Activated naive CD8-positive, alpha-beta T cell treated with anti-CD3 and anti-CD28 coated beads, Interleukin-2, amount 10 ng/mL, durations not matched to agents 7 days and 5 days (primary cell): ENCODE measurements at regions not wholly inside any gene's neighbourhood (a gene's known extent, or its start where the extent isn't known, plus 50 kb on each side); places are given as distances from the start of the nearest gene placed in this dataset.

Experiments used
- ATAC-seq: fragments of 150-1000 bp; cut with Tn5 transposase; one replicate; pipeline ENCODE4 v1.10.0; 2021; ENCODE audit warnings: low read depth, moderate library complexity
- POLR2A ChIA-PET: fragments of 350-600 bp; sonication (Branson Sonifier 250); formaldehyde crosslinking; loops from one replicate; lab custom pipeline; 2021; ENCODE audit warnings: antibody characterized with exemption; lab: Charles Lee
- DNase-seq: peaks from one replicate; pipeline ENCODE4 v3.0.0; 2021
- H3K27ac Mint-ChIP-seq: one replicate; pipeline ENCODE4 v1.8.0; 2022; ENCODE audit warnings: mild to moderate bottlenecking, mixed read lengths
- H3K27me3 Mint-ChIP-seq: one replicate; pipeline ENCODE4 v1.8.0; 2022; ENCODE audit warnings: mild to moderate bottlenecking, moderate library complexity, mixed read lengths
- H3K36me3 Mint-ChIP-seq: one replicate; pipeline ENCODE4 v1.8.0; 2021; ENCODE audit warnings: mild to moderate bottlenecking, mixed read lengths
- H3K4me1 Mint-ChIP-seq: one replicate; pipeline ENCODE4 v1.8.0; 2021; ENCODE audit warnings: mixed read lengths
- H3K4me3 Mint-ChIP-seq: one replicate; pipeline ENCODE4 v1.8.0; 2022; ENCODE audit warnings: mild to moderate bottlenecking, moderate library complexity, mixed read lengths
- H3K9me3 Mint-ChIP-seq: one replicate; pipeline ENCODE4 v1.8.0; 2021; ENCODE audit warnings: mixed read lengths

DNA sequence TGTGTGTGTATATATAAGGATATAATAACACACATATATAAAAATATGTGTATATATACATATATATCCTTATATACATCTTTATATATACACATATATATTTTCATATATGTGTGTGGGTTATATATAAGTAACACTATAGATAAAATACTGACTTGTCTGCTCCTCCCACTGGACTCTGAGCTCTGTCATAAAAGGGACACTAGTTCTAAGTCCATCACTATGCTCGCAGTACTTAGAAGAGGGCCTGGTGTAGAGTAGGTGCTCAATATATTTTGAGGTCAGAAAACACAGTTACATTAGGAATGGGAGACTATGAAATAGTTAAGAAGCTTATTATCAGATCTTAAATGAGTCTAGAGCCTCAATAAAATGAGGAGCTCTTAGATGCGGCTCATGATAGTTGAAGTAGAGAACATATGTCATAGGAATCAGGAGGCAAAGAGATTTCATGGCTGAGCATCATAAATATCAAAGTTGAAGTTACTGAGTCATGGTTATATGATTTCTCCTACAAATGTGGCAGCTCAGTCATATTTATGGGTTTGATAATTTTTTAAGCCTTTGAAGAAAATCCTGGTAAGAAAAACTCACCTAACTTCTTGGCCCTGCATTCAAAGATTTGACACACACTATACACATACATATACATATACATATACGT is 371.2 kb upstream of the THBS1 start:
- no peaks in the 10 kb centered on the region for H3K36me3 Mint-ChIP-seq
- no peak overlapping the region for H3K4me3 Mint-ChIP-seq
- ATAC-seq (no peak), DNase-seq (no peak)
- peaks cover 2% of the 10 kb centered on the region for H3K9me3 Mint-ChIP-seq
- H3K27me3 Mint-ChIP-seq = peaks cover 12% of the 10 kb centered on the region
- POLR2A ChIA-PET = no interaction called here
- no peaks in the 10 kb centered on the region for H3K4me1 Mint-ChIP-seq
- no peak overlapping the region for H3K27ac Mint-ChIP-seq

DNA sequence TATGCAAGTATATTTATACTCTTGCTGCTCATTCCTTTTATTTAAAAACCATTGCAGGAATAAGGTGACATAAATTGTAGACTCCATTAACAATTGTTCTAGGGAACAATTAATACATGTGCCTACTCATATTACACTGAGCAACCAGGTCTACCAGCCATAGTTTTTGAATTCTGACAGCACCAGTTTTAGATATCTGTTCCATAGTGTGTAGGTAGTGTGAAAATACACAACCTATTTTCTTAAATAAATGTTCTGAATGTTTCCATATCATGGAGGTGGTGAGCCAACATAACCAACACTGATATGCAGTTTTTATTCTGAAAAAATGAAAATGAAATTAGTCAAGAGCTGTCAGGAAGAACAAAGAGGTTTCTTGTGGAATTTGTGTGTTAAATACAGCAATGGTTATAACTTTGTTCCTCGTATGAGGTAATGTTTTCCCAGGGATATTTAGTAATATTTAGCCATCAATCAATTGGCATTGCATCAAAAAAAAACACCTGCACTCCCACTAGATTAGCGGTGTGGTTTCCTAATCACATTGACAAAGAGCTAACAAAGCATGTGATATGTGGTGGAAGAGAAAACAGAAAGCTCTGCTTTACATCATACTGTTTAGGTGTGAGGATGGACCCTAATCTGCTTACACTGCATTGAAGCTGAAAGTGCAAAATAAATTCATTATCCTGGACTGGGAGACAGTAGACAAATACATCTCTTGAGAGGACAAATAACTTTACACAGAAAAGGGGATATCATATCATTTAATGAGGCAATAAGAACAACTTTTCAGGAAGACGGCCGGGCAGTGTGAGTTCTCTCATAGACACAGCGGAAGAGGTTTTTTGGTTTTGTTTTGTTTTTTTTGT is 369.5 kb upstream of the THBS1 start:
- H3K4me1 Mint-ChIP-seq = no peaks in the 10 kb centered on the region
- H3K36me3 Mint-ChIP-seq = no peaks in the 10 kb centered on the region
- H3K9me3 Mint-ChIP-seq = peaks cover 2% of the 10 kb centered on the region
- peaks cover 2% of the 10 kb centered on the region for H3K27me3 Mint-ChIP-seq
- H3K27ac Mint-ChIP-seq = no peak overlapping the region
- POLR2A ChIA-PET = no interaction called here
- H3K4me3 Mint-ChIP-seq = no peak overlapping the region
- ATAC-seq = no peak
- DNase-seq = no peak

DNA sequence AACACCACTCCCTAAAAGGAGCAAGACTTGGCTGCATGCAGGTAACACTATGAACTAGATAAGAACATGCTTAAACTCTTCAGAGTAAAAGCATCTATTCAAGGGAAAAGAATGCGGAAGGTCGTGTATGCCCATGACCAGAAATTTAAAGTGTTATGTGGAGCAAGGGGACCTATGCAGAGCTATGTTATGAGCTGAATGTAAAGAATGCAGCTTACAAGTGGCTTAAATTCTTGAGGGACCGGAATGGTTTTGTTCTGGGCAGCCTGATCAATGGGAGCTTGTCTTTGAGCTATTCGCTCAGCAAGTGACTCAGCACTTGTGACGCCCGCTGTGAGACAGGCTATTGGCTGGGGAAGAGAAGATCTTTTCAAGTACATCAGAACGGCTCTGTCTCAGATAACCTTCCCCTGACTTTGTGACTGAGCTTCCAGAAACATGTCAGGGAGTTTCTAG is 367.5 kb upstream of the THBS1 start:
- Mint-ChIP-seq H3K4me1 (no peaks in the 10 kb centered on the region), H3K27ac (no peak overlapping the region), H3K36me3 (no peaks in the 10 kb centered on the region), H3K4me3 (no peak overlapping the region), H3K27me3 (peaks cover 6% of the 10 kb centered on the region), H3K9me3 (peaks cover 2% of the 10 kb centered on the region)
- DNase-seq = no peak
- ATAC-seq = no peak
- POLR2A ChIA-PET = no interaction called here

- POLR2A ChIA-PET = no interaction called here
- no peak for DNase-seq
- Mint-ChIP-seq H3K4me3 (no peak overlapping the region), H3K4me1 (no peaks in the 10 kb centered on the region), H3K36me3 (no peaks in the 10 kb centered on the region), H3K27me3 (peaks cover 6% of the 10 kb centered on the region), H3K27ac (no peak overlapping the region), H3K9me3 (peaks cover 2% of the 10 kb centered on the region)
- ATAC-seq = no peak
These were observed 365.9 kb upstream of the THBS1 start for GRCh38 chr15:39215015-39215414.

DNA sequence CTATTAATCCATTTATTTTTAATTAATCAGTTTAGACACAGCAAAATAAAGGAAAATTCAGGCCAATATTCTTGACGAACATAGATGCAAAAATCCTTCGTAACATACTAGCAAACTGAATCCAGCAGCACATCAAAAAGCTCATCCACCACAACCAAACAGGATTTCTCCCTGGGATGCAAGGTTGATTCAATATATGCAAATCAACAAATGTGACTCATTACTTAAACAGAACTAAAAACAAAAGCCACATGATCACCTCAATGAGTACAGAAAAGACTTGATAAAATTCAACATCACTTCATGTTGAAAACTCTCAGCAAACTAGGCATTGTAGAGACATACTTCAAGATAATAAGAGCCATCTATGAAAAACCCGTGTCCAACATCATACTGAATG is 364.1 kb upstream of the THBS1 start:
- Mint-ChIP-seq H3K27ac (no peak overlapping the region), H3K27me3 (peaks cover 6% of the 10 kb centered on the region), H3K36me3 (no peaks in the 10 kb centered on the region), H3K9me3 (peaks cover under 1% of the 10 kb centered on the region), H3K4me1 (no peaks in the 10 kb centered on the region), H3K4me3 (no peak overlapping the region)
- ATAC-seq = no peak
- POLR2A ChIA-PET = no interaction called here
- DNase-seq = no peak

GRCh38 chr15:39219608-39220007 is 361.3 kb upstream of the THBS1 start:
- no peak for ATAC-seq

DNA sequence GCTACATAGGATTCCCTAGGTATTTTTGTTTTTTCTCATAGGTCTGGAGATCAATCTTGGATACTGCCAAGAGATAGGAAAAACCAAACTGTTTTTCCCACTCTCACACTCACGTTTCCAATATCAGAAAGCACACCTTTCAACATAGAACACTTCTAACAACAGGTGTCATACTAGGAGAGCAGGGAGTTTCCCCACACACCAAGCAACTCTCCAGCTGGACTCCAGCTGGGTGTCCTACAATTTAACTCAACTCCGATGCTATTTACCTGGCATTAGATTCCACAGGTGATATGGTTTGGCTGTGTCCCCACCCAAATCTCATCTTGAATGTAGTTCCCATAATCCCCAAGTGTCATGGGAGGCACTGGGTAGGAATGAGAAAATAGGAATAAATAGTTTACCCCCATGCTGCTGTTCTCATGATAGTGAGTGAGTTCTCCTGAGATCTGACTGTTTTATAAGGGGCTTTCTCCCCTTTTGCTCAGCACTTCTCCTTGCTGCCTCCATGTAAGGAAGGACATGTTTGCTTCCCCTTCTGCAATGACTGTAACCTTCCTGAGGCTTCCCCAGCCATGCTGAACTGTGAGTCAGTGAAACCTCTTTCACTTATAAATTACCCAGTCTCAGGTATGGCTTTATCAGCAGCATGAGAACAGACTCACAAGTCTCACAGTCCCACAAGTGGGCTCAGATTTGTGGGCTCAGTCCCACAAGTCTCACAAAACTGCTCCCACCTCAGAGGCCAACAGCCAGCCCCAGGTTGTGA is 354.5 kb upstream of the THBS1 start:
- Mint-ChIP-seq H3K4me3 (no peak overlapping the region), H3K27ac (no peak overlapping the region), H3K9me3 (no peaks in the 10 kb centered on the region), H3K4me1 (no peaks in the 10 kb centered on the region), H3K27me3 (no peaks in the 10 kb centered on the region), H3K36me3 (no peaks in the 10 kb centered on the region)
- POLR2A ChIA-PET = no interaction called here
- DNase-seq (no peak), ATAC-seq (no peak)

More at GRCh38 chr15:39219608-39220007, 361.3 kb upstream of the THBS1 start:
- DNase-seq = no peak
- Mint-ChIP-seq H3K4me1 (no peaks in the 10 kb centered on the region), H3K27me3 (peaks cover 4% of the 10 kb centered on the region), H3K4me3 (no peak overlapping the region), H3K27ac (no peak overlapping the region), H3K9me3 (no peaks in the 10 kb centered on the region), H3K36me3 (no peaks in the 10 kb centered on the region)
- POLR2A ChIA-PET = no interaction called here

DNA sequence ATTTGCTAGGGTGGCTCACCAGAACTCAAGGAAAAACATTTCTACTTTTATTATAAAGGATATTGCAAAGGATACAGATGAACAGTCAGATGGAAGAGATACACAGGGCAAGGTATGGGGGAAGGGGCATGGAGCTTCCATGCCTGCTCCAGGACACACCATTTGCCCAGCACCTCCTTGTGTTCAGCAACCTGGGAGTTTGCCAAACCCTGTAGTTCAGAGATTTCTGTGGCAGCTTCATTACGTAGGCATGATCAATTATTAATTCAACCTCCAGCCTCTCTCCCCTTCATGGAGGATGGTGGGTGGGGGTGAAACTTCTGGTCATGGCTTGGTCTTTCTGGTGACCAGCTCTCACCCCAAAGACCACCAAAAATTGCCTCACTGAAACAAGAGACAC is 353.9 kb upstream of the THBS1 start:
- no peak overlapping the region for H3K27ac Mint-ChIP-seq
- H3K4me3 Mint-ChIP-seq = no peak overlapping the region
- no peak for ATAC-seq
- POLR2A ChIA-PET = no interaction called here
- no peaks in the 10 kb centered on the region for H3K9me3 Mint-ChIP-seq
- H3K36me3 Mint-ChIP-seq = no peaks in the 10 kb centered on the region
- no peaks in the 10 kb centered on the region for H3K4me1 Mint-ChIP-seq
- DNase-seq = no peak
- no peaks in the 10 kb centered on the region for H3K27me3 Mint-ChIP-seq

- Mint-ChIP-seq H3K4me3 (no peak overlapping the region), H3K27me3 (no peaks in the 10 kb centered on the region), H3K4me1 (no peaks in the 10 kb centered on the region), H3K36me3 (no peaks in the 10 kb centered on the region), H3K27ac (no peak overlapping the region), H3K9me3 (no peaks in the 10 kb centered on the region)
- no peak for DNase-seq
- no peak for ATAC-seq
- POLR2A ChIA-PET = no interaction called here
These were observed 352.0 kb upstream of the THBS1 start for GRCh38 chr15:39228889-39229288.

- Mint-ChIP-seq H3K36me3 (no peaks in the 10 kb centered on the region), H3K4me3 (no peak overlapping the region), H3K27me3 (peaks cover under 1% of the 10 kb centered on the region), H3K27ac (no peak overlapping the region), H3K4me1 (no peaks in the 10 kb centered on the region), H3K9me3 (no peaks in the 10 kb centered on the region)
- POLR2A ChIA-PET = no interaction called here
- DNase-seq (no peak), ATAC-seq (no peak)
These were observed 350.5 kb upstream of the THBS1 start for GRCh38 chr15:39230205-39230907.

- no peaks in the 10 kb centered on the region for H3K36me3 Mint-ChIP-seq
- peaks cover under 1% of the 10 kb centered on the region for H3K4me1 Mint-ChIP-seq
- peaks cover 3% of the 10 kb centered on the region for H3K27me3 Mint-ChIP-seq
- POLR2A ChIA-PET = no interaction called here
- DNase-seq = no peak
- ATAC-seq = no peak
- peaks cover 2% of the 10 kb centered on the region for H3K9me3 Mint-ChIP-seq
- H3K4me3 Mint-ChIP-seq = no peak overlapping the region
- no peak overlapping the region for H3K27ac Mint-ChIP-seq
These were observed 350.0 kb upstream of the THBS1 start for GRCh38 chr15:39230908-39231285.

GRCh38 chr15:39232512-39232911 is 348.4 kb upstream of the THBS1 start:
- DNase-seq (no peak), ATAC-seq (no peak)
- H3K9me3 Mint-ChIP-seq = peaks cover 3% of the 10 kb centered on the region
- peaks cover 5% of the 10 kb centered on the region for H3K27me3 Mint-ChIP-seq
- POLR2A ChIA-PET = no interaction called here
- no peak overlapping the region for H3K4me3 Mint-ChIP-seq
- no peaks in the 10 kb centered on the region for H3K36me3 Mint-ChIP-seq
- H3K27ac Mint-ChIP-seq = no peak overlapping the region
- peaks cover 2% of the 10 kb centered on the region for H3K4me1 Mint-ChIP-seq
